ENCODE measurements at regions not wholly inside any gene's neighbourhood (a gene's known extent, or its start where the extent isn't known, plus 50 kb on each side); places are given as distances from the start of the nearest gene placed in this dataset.

- no peaks in the 10 kb centered on the region for H3K9me3 ChIP-seq
- 86% methylated on average over 7 of the region's 7 CpGs for WGBS
- intact Hi-C loops (cut with DNase I) = no loop called here
- TF ChIP-seq POLR2AphosphoS5 (IDR thresholded peaks at IDR 0.05) = no peak
- TF ChIP-seq POLR2A (IDR thresholded peaks at IDR 0.05) = no peak
- TF ChIP-seq CTCF (IDR thresholded peaks at IDR 0.05) = no peak
- H3K36me3 ChIP-seq = no peaks in the 10 kb centered on the region
- H3K27ac ChIP-seq = no peak overlapping the region
- no peak for DNase-seq (ENCODE audit: low spot score)
- H3K4me1 ChIP-seq (replicated peaks) = no peaks in the 10 kb centered on the region
- H3K27me3 ChIP-seq (replicated peaks; ENCODE audit: insufficient read depth) = no peaks in the 10 kb centered on the region
- H3K4me3 ChIP-seq = no peak overlapping the region
Measured at GRCh38 chr2:216563646-216564045, 65.0 kb downstream of the RPL37A start.

- DNase-seq (ENCODE audit: low spot score) = no peak
- Histone ChIP-seq H3K36me3 (no peaks in the 10 kb centered on the region), H3K4me1 (replicated peaks) (no peaks in the 10 kb centered on the region), H3K27ac (no peak overlapping the region), H3K27me3 (replicated peaks; ENCODE audit: insufficient read depth) (no peaks in the 10 kb centered on the region), H3K4me3 (no peak overlapping the region), H3K9me3 (no peaks in the 10 kb centered on the region)
- 76% methylated on average over 2 of the region's 2 CpGs for WGBS
- intact Hi-C loops (cut with DNase I) = no loop called here
- TF ChIP-seq POLR2A (IDR thresholded peaks at IDR 0.05) (no peak), CTCF (IDR thresholded peaks at IDR 0.05) (no peak), POLR2AphosphoS5 (IDR thresholded peaks at IDR 0.05) (no peak)
Measured at GRCh38 chr2:216564611-216565010, 66.0 kb downstream of the RPL37A start.

- WGBS = 55% methylated on average over 7 of the region's 7 CpGs
- H3K27me3 ChIP-seq (replicated peaks; ENCODE audit: insufficient read depth) = no peaks in the 10 kb centered on the region
- H3K4me1 ChIP-seq (replicated peaks) = no peaks in the 10 kb centered on the region
- no peak for TF ChIP-seq CTCF (IDR thresholded peaks at IDR 0.05)
- no peak for TF ChIP-seq POLR2AphosphoS5 (IDR thresholded peaks at IDR 0.05)
- TF ChIP-seq POLR2A (IDR thresholded peaks at IDR 0.05) = no peak
- no peaks in the 10 kb centered on the region for H3K36me3 ChIP-seq
- H3K27ac ChIP-seq = no peak overlapping the region
- no peaks in the 10 kb centered on the region for H3K9me3 ChIP-seq
- no peak overlapping the region for H3K4me3 ChIP-seq
- DNase-seq (ENCODE audit: low spot score) = no peak
- intact Hi-C loops (cut with DNase I) = no loop called here
Measured at GRCh38 chr2:216565956-216566355, 67.3 kb upstream of the IGFBP2 start.

- Histone ChIP-seq H3K27ac (no peak overlapping the region), H3K4me3 (no peak overlapping the region), H3K36me3 (no peaks in the 10 kb centered on the region), H3K27me3 (replicated peaks; ENCODE audit: insufficient read depth) (no peaks in the 10 kb centered on the region), H3K9me3 (no peaks in the 10 kb centered on the region), H3K4me1 (replicated peaks) (no peaks in the 10 kb centered on the region)
- TF ChIP-seq CTCF (IDR thresholded peaks at IDR 0.05) (no peak), POLR2A (IDR thresholded peaks at IDR 0.05) (no peak), POLR2AphosphoS5 (IDR thresholded peaks at IDR 0.05) (no peak)
- intact Hi-C loops (cut with DNase I) = no loop called here
- DNase-seq (ENCODE audit: low spot score) = no peak
- WGBS = 74% methylated on average over 3 of the region's 3 CpGs
Measured at GRCh38 chr2:216568576-216568975, 64.6 kb upstream of the IGFBP2 start.

- intact Hi-C loops (cut with DNase I) = no loop called here
- Histone ChIP-seq H3K36me3 (no peaks in the 10 kb centered on the region), H3K4me3 (no peak overlapping the region), H3K27me3 (replicated peaks; ENCODE audit: insufficient read depth) (no peaks in the 10 kb centered on the region), H3K9me3 (no peaks in the 10 kb centered on the region), H3K4me1 (replicated peaks) (no peaks in the 10 kb centered on the region), H3K27ac (no peak overlapping the region)
- WGBS = 93% methylated on average over 5 of the region's 5 CpGs
- DNase-seq (ENCODE audit: low spot score) = no peak
- TF ChIP-seq POLR2A (IDR thresholded peaks at IDR 0.05) (no peak), CTCF (IDR thresholded peaks at IDR 0.05) (no peak), POLR2AphosphoS5 (IDR thresholded peaks at IDR 0.05) (no peak)
Measured at GRCh38 chr2:216569765-216570164, 63.5 kb upstream of the IGFBP2 start.
